Osteoblast (primary cell): ENCODE measurements at regions not wholly inside any gene's neighbourhood (a gene's known extent, or its start where the extent isn't known, plus 50 kb on each side); places are given as distances from the start of the nearest gene placed in this dataset.
A peak's percentile ranks its signal among the peaks of the same experiment; 100 is the strongest.

ENCODE experiments used
- DNase-seq: peaks from one replicate; pipeline ENCODE4 v3.0.0; 2011; ENCODE audit warnings: low spot score, mixed read lengths; ENCODE audit not compliant: insufficient read length; ENCODE audit errors: missing footprints
- H2AFZ ChIP-seq: 2 replicates; pipeline ENCODE4 v1.6.0; 2011; ENCODE audit warnings: mild to moderate bottlenecking, low read length
- H3K27ac ChIP-seq: 2 replicates; pipeline ENCODE4 v1.5.1; 2011; ENCODE audit warnings: mild to moderate bottlenecking, low read depth, low read length, moderate library complexity
- H3K27me3 ChIP-seq: 2 replicates; pipeline ENCODE4 v1.6.0; 2012; ENCODE audit warnings: mild to moderate bottlenecking, control low read depth, inconsistent platforms, low read length, moderate library complexity; ENCODE audit not compliant: insufficient read depth
- H3K36me3 ChIP-seq: 2 replicates; pipeline ENCODE4 v1.5.1; 2011; ENCODE audit warnings: mild to moderate bottlenecking, low read length, control low read depth, moderate library complexity; ENCODE audit not compliant: insufficient read depth
- H3K4me1 ChIP-seq: 2 replicates; pipeline ENCODE4 v1.5.1; 2011; ENCODE audit warnings: mild to moderate bottlenecking, low read length, control low read depth, moderate library complexity; ENCODE audit not compliant: insufficient read depth
- H3K4me2 ChIP-seq: 2 replicates; pipeline ENCODE4 v1.6.0; 2011; ENCODE audit warnings: mild to moderate bottlenecking, low read length; ENCODE audit not compliant: insufficient read depth
- H3K4me3 ChIP-seq: fragments of 200-600 bp; sonication (generic); 3 replicates; pipeline ENCODE4 v1.5.1; 2012; ENCODE audit warnings: mild to moderate bottlenecking, low read length, inconsistent platforms; ENCODE audit not compliant: insufficient read depth
- H3K79me2 ChIP-seq: 2 replicates; pipeline ENCODE4 v1.6.0; 2012; ENCODE audit warnings: mild to moderate bottlenecking, low read length, control low read depth, inconsistent platforms; ENCODE audit not compliant: insufficient read depth
- H3K9me3 ChIP-seq: 2 replicates; pipeline ENCODE4 v1.5.1; 2011; ENCODE audit warnings: low read depth, low read length, control low read depth
- H4K20me1 ChIP-seq: 2 replicates; pipeline ENCODE4 v1.6.0; 2012; ENCODE audit warnings: mild to moderate bottlenecking, low read length, control low read depth; ENCODE audit not compliant: insufficient read depth
- CTCF ChIP-seq: IDR thresholded peaks from 2 replicates; pipeline ENCODE4 v1.5.1; 2011; ENCODE audit warnings: mild to moderate bottlenecking, low read depth, low read length, moderate library complexity; ENCODE audit errors: extremely low read depth

DNA sequence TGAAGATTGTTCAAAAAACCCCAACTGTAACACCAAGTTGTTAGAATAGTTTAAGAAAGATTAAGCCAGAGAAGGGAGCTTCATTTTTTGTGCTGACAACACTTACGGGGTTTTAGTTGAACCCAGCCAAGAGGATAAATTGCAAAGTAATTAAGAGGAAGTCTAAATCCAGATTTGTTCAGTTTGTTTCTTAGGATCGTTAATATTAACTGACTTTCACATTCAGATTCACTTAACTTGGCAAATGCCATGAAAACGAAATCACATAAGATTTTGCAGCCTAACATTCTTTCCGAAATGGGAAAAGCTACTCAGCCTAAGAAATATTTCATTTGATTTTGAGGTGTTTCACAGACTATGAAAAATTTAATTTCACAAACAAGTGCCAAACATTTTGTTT lies 511.3 kb downstream of the TRIML1 start:
- no peaks in the 10 kb centered on the region for H3K36me3 ChIP-seq
- H3K4me1 ChIP-seq, result no peaks in the 10 kb centered on the region
- H4K20me1 ChIP-seq, result no peaks in the 10 kb centered on the region
- H3K27ac ChIP-seq, result no peak overlapping the region
- no peak overlapping the region for H2AFZ ChIP-seq
- no peak for DNase-seq
- H3K9me3 ChIP-seq, result no peaks in the 10 kb centered on the region
- no peaks in the 10 kb centered on the region for H3K27me3 ChIP-seq
- no peak overlapping the region for H3K4me2 ChIP-seq
- TF ChIP-seq CTCF, result no peak
- no peaks in the 10 kb centered on the region for H3K79me2 ChIP-seq
- H3K4me3 ChIP-seq, result no peak overlapping the region

DNA sequence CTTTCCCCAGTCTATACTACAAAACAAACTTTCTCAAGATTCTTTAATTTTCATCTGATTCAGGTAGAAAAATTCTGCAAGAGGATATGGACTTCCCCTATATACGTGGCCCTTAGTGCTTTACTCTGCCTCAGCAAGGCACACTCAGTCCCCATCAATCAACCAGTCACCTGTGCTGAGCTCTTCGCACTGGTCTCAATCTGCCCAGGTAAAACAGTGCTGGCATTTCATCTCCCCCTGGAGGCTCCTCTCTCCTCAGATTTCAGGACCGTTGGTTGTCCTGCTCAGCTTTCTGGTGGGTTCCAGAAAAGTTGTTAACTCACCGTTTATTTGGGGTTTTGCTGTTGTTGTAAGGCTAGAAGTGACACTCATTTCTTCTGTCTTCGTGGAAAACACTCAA lies 518.1 kb downstream of the TRIML1 start:
- H3K4me3 ChIP-seq, result no peak overlapping the region
- no peak for TF ChIP-seq CTCF
- no peaks in the 10 kb centered on the region for H3K4me1 ChIP-seq
- H3K4me2 ChIP-seq, result no peak overlapping the region
- no peaks in the 10 kb centered on the region for H3K79me2 ChIP-seq
- no peaks in the 10 kb centered on the region for H3K27me3 ChIP-seq
- no peaks in the 10 kb centered on the region for H4K20me1 ChIP-seq
- no peak overlapping the region for H2AFZ ChIP-seq
- H3K36me3 ChIP-seq, result no peaks in the 10 kb centered on the region
- H3K9me3 ChIP-seq, result no peaks in the 10 kb centered on the region
- no peak for DNase-seq
- H3K27ac ChIP-seq, result no peak overlapping the region

DNA sequence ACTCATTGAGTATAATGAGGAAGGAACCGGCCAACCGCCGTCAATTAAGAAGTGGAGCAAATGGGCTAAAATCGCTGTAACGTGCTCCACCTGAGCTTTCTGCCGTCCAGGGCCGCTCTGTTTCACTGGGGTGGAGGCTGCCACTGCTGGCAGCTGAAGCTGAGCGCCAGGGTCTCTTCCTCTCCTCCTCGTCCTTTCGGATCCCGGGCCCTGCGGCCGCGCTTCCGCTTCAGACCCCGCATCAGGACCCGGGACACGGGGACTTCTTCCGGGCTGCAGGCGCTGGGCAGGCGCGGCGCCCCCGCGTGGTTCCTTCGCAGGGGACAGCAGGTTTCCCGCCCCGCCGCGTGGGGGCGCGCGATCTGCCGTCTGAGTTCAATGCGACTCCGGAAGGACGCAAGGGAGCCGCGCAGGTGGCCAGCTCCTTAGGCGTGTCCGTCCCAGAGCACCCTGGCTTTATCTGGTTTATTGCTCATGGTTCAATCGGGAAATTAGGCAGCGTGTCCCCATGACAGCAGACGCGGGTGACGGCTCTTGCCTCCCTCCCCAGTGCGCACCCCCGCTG lies 519.8 kb downstream of the TRIML1 start:
- Histone ChIP-seq H4K20me1 (no peaks in the 10 kb centered on the region), H3K9me3 (no peaks in the 10 kb centered on the region), H3K79me2 (no peaks in the 10 kb centered on the region), H3K4me2 (no peak overlapping the region), H3K4me1 (no peaks in the 10 kb centered on the region), H3K4me3 (no peak overlapping the region), H3K27me3 (no peaks in the 10 kb centered on the region), H3K36me3 (no peaks in the 10 kb centered on the region), H2AFZ (no peak overlapping the region), H3K27ac (no peak overlapping the region)
- no peak for DNase-seq
- TF ChIP-seq CTCF, result no peak

DNA sequence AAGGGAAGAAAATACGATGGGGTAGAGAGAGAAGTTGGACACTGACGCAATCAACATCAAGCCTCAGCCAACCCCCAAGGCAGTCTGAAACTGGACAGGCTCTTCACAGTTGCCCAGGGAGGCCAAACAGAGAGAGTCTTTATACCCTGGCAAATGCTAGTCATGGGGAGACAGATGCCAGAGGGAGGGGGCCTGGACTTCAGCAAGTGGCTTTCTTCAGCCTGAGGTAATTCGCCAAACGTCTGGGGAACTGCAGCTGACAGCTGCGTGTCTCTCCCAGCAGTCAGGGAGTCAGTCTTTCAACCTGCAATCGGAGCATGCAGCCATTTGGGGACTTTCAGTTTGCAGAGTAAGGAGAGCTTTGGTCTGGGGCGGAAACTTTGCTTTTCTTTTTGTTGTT lies 521.6 kb downstream of the TRIML1 start:
- Histone ChIP-seq H3K4me3 (no peak overlapping the region), H3K36me3 (no peaks in the 10 kb centered on the region), H3K27ac (no peak overlapping the region), H2AFZ (peak overlapping the region; percentile 47), H3K4me1 (no peaks in the 10 kb centered on the region), H3K4me2 (no peak overlapping the region), H3K27me3 (no peaks in the 10 kb centered on the region), H3K79me2 (no peaks in the 10 kb centered on the region), H4K20me1 (no peaks in the 10 kb centered on the region), H3K9me3 (no peaks in the 10 kb centered on the region)
- no peak for TF ChIP-seq CTCF
- no peak for DNase-seq
